Gastroesophageal sphincter (tissue), 3 donors: ENCODE measurements at regions not wholly inside any gene's neighbourhood (a gene's known extent, or its start where the extent isn't known, plus 50 kb on each side); places are given as distances from the start of the nearest gene placed in this dataset.

Experiments
- CTCF ChIP-seq, 4 experiments: fragments of 200-600 bp in 2 of 4; fragments of 450-650 bp in 2 of 4; sonication (generic) in 1 of 4; IDR thresholded peaks; one replicate each; pipeline ENCODE4 v1.5.1; 2017 to 2019; ENCODE audit warnings: antibody characterized with exemption in 4 of 4, mild to moderate bottlenecking in 2 of 4, moderate library complexity in 2 of 4
- EP300 ChIP-seq: sonication (generic); formaldehyde crosslinking; IDR thresholded peaks from one replicate; pipeline ENCODE4 v1.6.1; 2017; ENCODE audit warnings: antibody characterized with exemption, mild to moderate bottlenecking
- POLR2A ChIP-seq, 2 donors: fragments of 450-650 bp; IDR thresholded peaks; one replicate each; pipeline ENCODE4 v1.6.1; 2017; ENCODE audit warnings: antibody characterized with exemption in 2 of 2, mild to moderate bottlenecking in 2 of 2, moderate library complexity in 1 of 2
- POLR2AphosphoS5 ChIP-seq: sonication (generic); formaldehyde crosslinking; IDR thresholded peaks from one replicate; pipeline ENCODE4 v1.6.1; 2017; ENCODE audit warnings: antibody characterized with exemption

- TF ChIP-seq CTCF (IDR thresholded peaks at IDR 0.05) (no peak), POLR2AphosphoS5 (no peak), POLR2A (IDR thresholded peaks at IDR 0.05) (no peak), EP300 (no peak)
These were observed 178.0 kb upstream of the IVNS1ABP start for GRCh38 chr1:185495007-185495406.
